ENCODE measurements at regions not wholly inside any gene's neighbourhood (a gene's known extent, or its start where the extent isn't known, plus 50 kb on each side); places are given as distances from the start of the nearest gene placed in this dataset.
A peak's percentile ranks its signal among the peaks of the same experiment; 100 is the strongest.

GRCh38 chr16:48831076-48831722, 221.2 kb upstream of the N4BP1 start:
- Mint-ChIP-seq H3K36me3 (ENCODE audit: unreplicated experiment) (no peaks in the 10 kb centered on the region), H3K27ac (ENCODE audit: unreplicated experiment) (no peak overlapping the region), H3K9me3 (ENCODE audit: unreplicated experiment) (peaks cover 2% of the 10 kb centered on the region), H3K4me1 (ENCODE audit: low read depth, unreplicated experiment) (peaks cover 9% of the 10 kb centered on the region), H3K4me3 (ENCODE audit: unreplicated experiment) (no peak overlapping the region), H3K27me3 (ENCODE audit: unreplicated experiment) (no peaks in the 10 kb centered on the region)
- peak; percentile 80 for TF ChIP-seq CTCF (IDR thresholded peaks at IDR 0.05; ENCODE audit: partially characterized antibody, unreplicated experiment)
- peak; percentile 45 for DNase-seq

- Mint-ChIP-seq H3K9me3 (ENCODE audit: unreplicated experiment) (peaks cover 2% of the 10 kb centered on the region), H3K4me1 (ENCODE audit: low read depth, unreplicated experiment) (peaks cover 15% of the 10 kb centered on the region), H3K4me3 (ENCODE audit: unreplicated experiment) (no peak overlapping the region), H3K27ac (ENCODE audit: unreplicated experiment) (no peak overlapping the region), H3K27me3 (ENCODE audit: unreplicated experiment) (peaks cover 4% of the 10 kb centered on the region), H3K36me3 (ENCODE audit: unreplicated experiment) (no peaks in the 10 kb centered on the region)
- TF ChIP-seq CTCF (IDR thresholded peaks at IDR 0.05; ENCODE audit: partially characterized antibody, unreplicated experiment) = no peak
- DNase-seq = no peak
Measured at GRCh38 chr16:48829336-48830310, 219.6 kb upstream of the N4BP1 start.

GRCh38 chr16:48824271-48824670, 214.3 kb upstream of the N4BP1 start:
- H3K9me3 Mint-ChIP-seq (ENCODE audit: unreplicated experiment) = peaks cover 7% of the 10 kb centered on the region

GRCh38 chr16:48822431-48822830, 212.5 kb upstream of the N4BP1 start:
- Mint-ChIP-seq H3K4me3 (ENCODE audit: unreplicated experiment) (no peak overlapping the region), H3K9me3 (ENCODE audit: unreplicated experiment) (peaks cover 5% of the 10 kb centered on the region), H3K4me1 (ENCODE audit: low read depth, unreplicated experiment) (peaks cover 34% of the 10 kb centered on the region), H3K27me3 (ENCODE audit: unreplicated experiment) (peaks cover 4% of the 10 kb centered on the region), H3K36me3 (ENCODE audit: unreplicated experiment) (peaks cover 6% of the 10 kb centered on the region), H3K27ac (ENCODE audit: unreplicated experiment) (peak overlapping the region; percentile 78)
- no peak for DNase-seq
- no peak for TF ChIP-seq CTCF (IDR thresholded peaks at IDR 0.05; ENCODE audit: partially characterized antibody, unreplicated experiment)

More at GRCh38 chr16:48824271-48824670, 214.3 kb upstream of the N4BP1 start:
- Mint-ChIP-seq H3K27ac (ENCODE audit: unreplicated experiment) (peak overlapping the region; percentile 78), H3K36me3 (ENCODE audit: unreplicated experiment) (peaks cover 6% of the 10 kb centered on the region), H3K27me3 (ENCODE audit: unreplicated experiment) (peaks cover 4% of the 10 kb centered on the region), H3K4me3 (ENCODE audit: unreplicated experiment) (peak overlapping the region; percentile 68), H3K4me1 (ENCODE audit: low read depth, unreplicated experiment) (peaks cover 34% of the 10 kb centered on the region)
- peak; percentile 79 for DNase-seq
- TF ChIP-seq CTCF (IDR thresholded peaks at IDR 0.05; ENCODE audit: partially characterized antibody, unreplicated experiment) = no peak

Measured in glutamatergic neuron (in vitro differentiated cells).